ENCODE measurements at regions not wholly inside any gene's neighbourhood (a gene's known extent, or its start where the extent isn't known, plus 50 kb on each side); places are given as distances from the start of the nearest gene placed in this dataset.

- ChIA-PET CTCF (ENCODE audit: partially characterized antibody) (no interaction called here), POLR2A (ENCODE audit: partially characterized antibody) (interaction anchor here (0.6 to 1.9 kb wide), 3 partner anchors 23 to 222 kb away, joined by 3 to 5 read pairs (median 4); no protein-coding TSS in a partner anchor)
- no peaks in the 10 kb centered on the region for H4K20me1 ChIP-seq (replicated peaks in 1 of 2; ENCODE audit: control insufficient read depth in 1 of 2, insufficient read depth in 2 of 2, low read length in 2 of 2)
- H3K4ac ChIP-seq (replicated peaks; ENCODE audit: insufficient read length, low read depth, low read length), result no peak overlapping the region
- no peak overlapping the region for H3K23ac ChIP-seq (ENCODE audit: insufficient read length)
- H3K9ac ChIP-seq (replicated peaks in 1 of 4; ENCODE audit: extremely low read depth in 1 of 4, low read depth in 3 of 4, low read length in 3 of 4), result no peak overlapping the region
- no peak overlapping the region for H3K4me3 ChIP-seq (ENCODE audit: extremely low read depth in 1 of 4, insufficient read depth in 2 of 4, low read depth in 3 of 4, low read length in 4 of 4)
- DNase-seq (ENCODE audit: low read depth in 1 of 2, low spot score in 2 of 2), result no peak
- no peak overlapping the region for H4K5ac ChIP-seq (ENCODE audit: insufficient read length, low read depth, low read length)
- no peak overlapping the region for H3K14ac ChIP-seq (ENCODE audit: insufficient read length)
- no peak overlapping the region for H4K8ac ChIP-seq (ENCODE audit: extremely low read depth, insufficient read depth, low read length)
- no peak overlapping the region for H2BK5ac ChIP-seq (ENCODE audit: low read depth, low read length)
- WGBS, 2 experiments (ENCODE audit: extremely low coverage in 1 of 2, insufficient coverage in 1 of 2, insufficient read length in 1 of 2, insufficient replicate concordance in 2 of 2, low coverage in 1 of 2, low lambda C conversion rate in 2 of 2, missing lambda C conversion rate in 1 of 2), result 100% methylated on average over 2 of the region's 2 CpGs; no CpG with 5 or more reads in 1 of the 2 experiments
- H3K36me3 ChIP-seq (ENCODE audit: control insufficient read depth in 2 of 4, insufficient read depth in 4 of 4, low read length in 3 of 4), result peaks cover 0 to 3% (median 0%) of the 10 kb centered on the region in 4 experiments; a peak in 2 of 8 replicates
- H3K79me2 ChIP-seq (ENCODE audit: control insufficient read depth in 1 of 2, insufficient read depth in 2 of 2, low read length in 2 of 2), result no peaks in the 10 kb centered on the region; a peak in 1 of 4 replicates
- H2BK12ac ChIP-seq (ENCODE audit: low read depth, low read length), result no peak overlapping the region
- H3K23me2 ChIP-seq (ENCODE audit: low read depth, low read length), result no peaks in the 10 kb centered on the region
- no peak overlapping the region for H2AK5ac ChIP-seq (ENCODE audit: low read depth, low read length)
- TF ChIP-seq RFX5 (IDR thresholded peaks at IDR 0.05; ENCODE audit: borderline replicate concordance, low read depth, low read length) (no peak), RBBP5 (IDR thresholded peaks at IDR 0.05; ENCODE audit: borderline replicate concordance, low read depth, low read length) (no peak), KDM4A (IDR thresholded peaks at IDR 0.05; ENCODE audit: low read depth, low read length, severe bottlenecking) (no peak), SIX5 (IDR thresholded peaks at IDR 0.05; ENCODE audit: low read depth, low read length) (no peak), EP300 (IDR thresholded peaks at IDR 0.05; ENCODE audit: borderline replicate concordance in 1 of 2, low read depth in 2 of 2, low read length in 2 of 2) (no peak), CHD2 (IDR thresholded peaks at IDR 0.05; ENCODE audit: low read length) (no peak), SP4 (IDR thresholded peaks at IDR 0.05; ENCODE audit: low read length) (no peak)
- H3K4me2 ChIP-seq (ENCODE audit: insufficient read depth in 1 of 2, low read depth in 2 of 2, low read length in 2 of 2), result no peak overlapping the region
- peaks cover 0 to 13% of the 10 kb centered on the region in 2 experiments; a peak in 2 of 4 replicates for H3K9me3 ChIP-seq (ENCODE audit: insufficient read depth in 2 of 2, low read depth in 1 of 2, low read length in 1 of 2)
- no peaks in the 10 kb centered on the region for H3K27me3 ChIP-seq (replicated peaks in 1 of 4; ENCODE audit: control insufficient read depth in 3 of 4, extremely low read depth in 1 of 4, insufficient read depth in 3 of 4, low read length in 3 of 4)
- H2BK120ac ChIP-seq (replicated peaks; ENCODE audit: low read depth, low read length), result no peak overlapping the region
- no peak overlapping the region for H2AFZ ChIP-seq (ENCODE audit: low read length)
- no peak overlapping the region for H3K56ac ChIP-seq (replicated peaks; ENCODE audit: insufficient read length, low read depth, low read length)
- no peak for FAIRE-seq
- no peaks in the 10 kb centered on the region for H3K79me1 ChIP-seq (ENCODE audit: low read depth, low read length)
- no peak overlapping the region for H3K27ac ChIP-seq (ENCODE audit: low read depth, low read length)
- H2BK20ac ChIP-seq (ENCODE audit: low read length), result no peak overlapping the region
- peaks cover 0 to 4% (median 0%) of the 10 kb centered on the region in 4 experiments; a peak in 3 of 7 replicates for H3K4me1 ChIP-seq (replicated peaks in 1 of 4; ENCODE audit: control insufficient read depth in 3 of 4, insufficient read depth in 4 of 4, low read length in 3 of 4)
- no peak overlapping the region for H4K91ac ChIP-seq (replicated peaks; ENCODE audit: insufficient read length, low read length)
- no peak overlapping the region for H3K18ac ChIP-seq (ENCODE audit: extremely low read depth, low read length)
- H2BK15ac ChIP-seq (ENCODE audit: low read length), result no peak overlapping the region
Observed at GRCh38 chr1:223046011-223046410, 97.0 kb downstream of the TLR5 start.
